CMK (cell line): ENCODE measurements at regions not wholly inside any gene's neighbourhood (a gene's known extent, or its start where the extent isn't known, plus 50 kb on each side); places are given as distances from the start of the nearest gene placed in this dataset.

Experiments
- DNase-seq: peaks from one replicate; pipeline ENCODE4 v3.0.0-alpha.2; 2010; ENCODE audit warnings: low read depth

GRCh38 chr1:187442603-187443002 is 613.9 kb downstream of the PLA2G4A start:
- no peak for DNase-seq

- no peak for DNase-seq
Measured at GRCh38 chr1:187443939-187444338, 615.2 kb downstream of the PLA2G4A start.

- no peak for DNase-seq
Measured at GRCh38 chr1:187445066-187445465, 616.3 kb downstream of the PLA2G4A start.

- DNase-seq = no peak
Measured at GRCh38 chr1:187451238-187451637, 622.5 kb downstream of the PLA2G4A start.

- DNase-seq = no peak
Measured at GRCh38 chr1:187454010-187454409, 625.3 kb downstream of the PLA2G4A start.

GRCh38 chr1:187456446-187456845 is 627.7 kb downstream of the PLA2G4A start:
- no peak for DNase-seq

GRCh38 chr1:187460093-187460492 is 631.3 kb downstream of the PLA2G4A start:
- no peak for DNase-seq

- no peak for DNase-seq
Measured at GRCh38 chr1:187464320-187464719, 635.6 kb downstream of the PLA2G4A start.

- DNase-seq = no peak
Measured at GRCh38 chr1:187465441-187465840, 636.7 kb downstream of the PLA2G4A start.

GRCh38 chr1:187469836-187470235 is 641.1 kb downstream of the PLA2G4A start:
- DNase-seq = no peak

GRCh38 chr1:187471555-187471954 is 642.8 kb downstream of the PLA2G4A start:
- DNase-seq = no peak

- no peak for DNase-seq
Measured at GRCh38 chr1:187474336-187474735, 645.6 kb downstream of the PLA2G4A start.

GRCh38 chr1:187476671-187477070 is 647.9 kb downstream of the PLA2G4A start:
- no peak for DNase-seq

- DNase-seq = no peak
Measured at GRCh38 chr1:187477103-187477502, 648.4 kb downstream of the PLA2G4A start.

GRCh38 chr1:187477535-187477934 is 648.8 kb downstream of the PLA2G4A start:
- DNase-seq = no peak

- DNase-seq = no peak
Measured at GRCh38 chr1:187481581-187482148, 652.9 kb downstream of the PLA2G4A start.

- no peak for DNase-seq
Measured at GRCh38 chr1:187490266-187490665, 661.5 kb downstream of the PLA2G4A start.

GRCh38 chr1:187491082-187491720 is 662.5 kb downstream of the PLA2G4A start:
- no peak for DNase-seq

GRCh38 chr1:187498028-187498427 is 669.3 kb downstream of the PLA2G4A start:
- DNase-seq = no peak

- DNase-seq = no peak
Measured at GRCh38 chr1:187504779-187505178, 676.0 kb downstream of the PLA2G4A start.

GRCh38 chr1:187509091-187509490 is 680.3 kb downstream of the PLA2G4A start:
- no peak for DNase-seq

- DNase-seq = no peak
Measured at GRCh38 chr1:187513190-187513589, 684.4 kb downstream of the PLA2G4A start.

GRCh38 chr1:187514110-187514509 is 685.4 kb downstream of the PLA2G4A start:
- DNase-seq = no peak

- DNase-seq = no peak
Measured at GRCh38 chr1:187516874-187517273, 688.1 kb downstream of the PLA2G4A start.
